ENCODE measurements at regions not wholly inside any gene's neighbourhood (a gene's known extent, or its start where the extent isn't known, plus 50 kb on each side); places are given as distances from the start of the nearest gene placed in this dataset.
"Not testable (repeated sequence)": the region's sequence is repeated elsewhere in the genome, so short reads cannot be mapped to it uniquely, and the experiment has no call there.

- ATAC-seq (ENCODE audit: low FRiP score) (no peak), DNase-seq (ENCODE audit: low spot score) (no peak)
- TF ChIP-seq CTCF (IDR thresholded peaks at IDR 0.05) = no peak
These were observed 116.9 kb upstream of the MAP1LC3B2 start for GRCh38 chr12:116442304-116442703.

- no peak for TF ChIP-seq CTCF (IDR thresholded peaks at IDR 0.05)
- no peak for ATAC-seq (ENCODE audit: low FRiP score)
- DNase-seq (ENCODE audit: low spot score) = no peak
These were observed 116.2 kb upstream of the MAP1LC3B2 start for GRCh38 chr12:116442946-116443345.

- DNase-seq (ENCODE audit: low spot score) = no peak
- no peak for TF ChIP-seq CTCF (IDR thresholded peaks at IDR 0.05)
- ATAC-seq (ENCODE audit: low FRiP score) = no peak
These were observed 115.2 kb upstream of the MAP1LC3B2 start for GRCh38 chr12:116443821-116444589.

- TF ChIP-seq CTCF (IDR thresholded peaks at IDR 0.05) = no peak
- DNase-seq (ENCODE audit: low spot score) (no peak), ATAC-seq (ENCODE audit: low FRiP score) (no peak)
These were observed 114.6 kb upstream of the MAP1LC3B2 start for GRCh38 chr12:116444590-116444943.

- DNase-seq (ENCODE audit: low spot score) (no peak), ATAC-seq (ENCODE audit: low FRiP score) (no peak)
- no peak for TF ChIP-seq CTCF (IDR thresholded peaks at IDR 0.05)
These were observed 110.9 kb upstream of the MAP1LC3B2 start for GRCh38 chr12:116448165-116448739.

- ATAC-seq (ENCODE audit: low FRiP score) = no peak
- DNase-seq (ENCODE audit: low spot score) = no peak
- no peak for TF ChIP-seq CTCF (IDR thresholded peaks at IDR 0.05)
These were observed 108.7 kb upstream of the MAP1LC3B2 start for GRCh38 chr12:116450406-116450910.

- ATAC-seq (ENCODE audit: low FRiP score) = not testable (repeated sequence)
These were observed 106.2 kb upstream of the MAP1LC3B2 start for GRCh38 chr12:116452975-116453374.

More at GRCh38 chr12:116452975-116453374, 106.2 kb upstream of the MAP1LC3B2 start:
- DNase-seq (ENCODE audit: low spot score) = not testable (repeated sequence)

All from omental fat pad (tissue), 3 donors.